GM12873 (cell line): ENCODE measurements at regions not wholly inside any gene's neighbourhood (a gene's known extent, or its start where the extent isn't known, plus 50 kb on each side); places are given as distances from the start of the nearest gene placed in this dataset.

ENCODE experiments used
- TF ChIP-seq, protein P1 (sequence below): IDR thresholded peaks from 2 replicates; pipeline ENCODE4 v1.5.1; 2012; ENCODE audit warnings: low read depth, mild to moderate bottlenecking, moderate library complexity, low read length, control low read depth; ENCODE audit not compliant: insufficient read depth; ENCODE audit errors: missing control alignments

DNA sequence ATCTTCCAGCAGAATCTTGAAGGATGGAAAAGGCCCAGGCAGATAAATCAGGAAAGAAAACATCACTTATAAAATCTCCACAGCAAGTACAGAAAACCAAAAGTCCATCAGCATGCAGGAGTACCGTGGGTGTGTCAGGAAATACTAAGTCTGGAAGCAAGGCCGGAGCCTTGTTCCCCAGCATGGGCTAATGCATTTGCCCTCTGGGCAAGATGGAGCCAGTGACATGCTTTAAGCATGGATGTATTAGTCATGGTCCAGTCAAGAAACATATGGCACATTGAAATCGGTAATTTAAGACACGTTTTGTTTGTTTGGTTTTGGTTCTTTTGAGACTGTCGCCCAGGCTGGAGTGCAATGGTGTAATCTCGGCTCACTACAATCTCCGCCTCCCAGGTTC lies 506.0 kb upstream of the JARID2 start:
- TF ChIP-seq, protein P1, sequence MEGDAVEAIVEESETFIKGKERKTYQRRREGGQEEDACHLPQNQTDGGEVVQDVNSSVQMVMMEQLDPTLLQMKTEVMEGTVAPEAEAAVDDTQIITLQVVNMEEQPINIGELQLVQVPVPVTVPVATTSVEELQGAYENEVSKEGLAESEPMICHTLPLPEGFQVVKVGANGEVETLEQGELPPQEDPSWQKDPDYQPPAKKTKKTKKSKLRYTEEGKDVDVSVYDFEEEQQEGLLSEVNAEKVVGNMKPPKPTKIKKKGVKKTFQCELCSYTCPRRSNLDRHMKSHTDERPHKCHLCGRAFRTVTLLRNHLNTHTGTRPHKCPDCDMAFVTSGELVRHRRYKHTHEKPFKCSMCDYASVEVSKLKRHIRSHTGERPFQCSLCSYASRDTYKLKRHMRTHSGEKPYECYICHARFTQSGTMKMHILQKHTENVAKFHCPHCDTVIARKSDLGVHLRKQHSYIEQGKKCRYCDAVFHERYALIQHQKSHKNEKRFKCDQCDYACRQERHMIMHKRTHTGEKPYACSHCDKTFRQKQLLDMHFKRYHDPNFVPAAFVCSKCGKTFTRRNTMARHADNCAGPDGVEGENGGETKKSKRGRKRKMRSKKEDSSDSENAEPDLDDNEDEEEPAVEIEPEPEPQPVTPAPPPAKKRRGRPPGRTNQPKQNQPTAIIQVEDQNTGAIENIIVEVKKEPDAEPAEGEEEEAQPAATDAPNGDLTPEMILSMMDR = no peak

DNA sequence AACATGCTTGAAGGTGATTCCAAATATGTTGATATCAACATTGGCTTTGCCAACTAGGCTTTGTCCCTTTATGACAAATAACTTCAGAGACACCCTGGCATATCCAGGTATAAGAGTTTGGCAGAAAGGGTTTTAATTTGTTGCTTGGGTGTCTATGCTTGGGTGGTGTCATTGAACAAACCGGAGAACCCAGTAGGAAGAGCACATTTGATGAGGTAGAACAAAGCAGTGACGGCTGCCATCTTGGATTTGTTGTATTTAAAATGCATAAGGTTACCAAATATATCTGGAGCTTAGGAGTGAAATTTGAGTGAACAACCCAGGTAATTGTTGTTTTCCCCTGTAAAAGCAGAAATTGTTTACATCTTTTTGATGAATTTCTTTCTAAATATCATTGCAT lies 503.7 kb upstream of the JARID2 start:
- TF ChIP-seq, protein P1 = no peak

DNA sequence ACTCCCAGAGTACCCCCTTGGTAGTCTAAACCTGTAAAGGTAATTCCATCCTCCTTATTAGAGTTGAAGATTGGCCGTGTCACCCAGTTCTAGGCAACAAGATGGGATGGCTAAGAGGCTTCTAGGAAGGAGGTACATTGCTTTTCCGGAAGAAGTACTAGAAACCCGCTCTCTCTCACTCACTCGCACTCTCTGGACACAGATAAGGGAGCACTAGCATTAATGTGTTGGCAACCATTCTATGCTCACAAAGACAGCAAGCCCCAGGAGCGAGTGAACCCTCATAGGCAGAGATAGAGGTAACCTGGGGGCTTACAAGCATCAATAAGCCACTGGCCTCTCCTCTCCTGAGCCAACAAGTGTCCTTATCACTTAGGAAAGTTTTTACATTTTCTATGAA lies 503.2 kb upstream of the JARID2 start:
- TF ChIP-seq, protein P1 = no peak

DNA sequence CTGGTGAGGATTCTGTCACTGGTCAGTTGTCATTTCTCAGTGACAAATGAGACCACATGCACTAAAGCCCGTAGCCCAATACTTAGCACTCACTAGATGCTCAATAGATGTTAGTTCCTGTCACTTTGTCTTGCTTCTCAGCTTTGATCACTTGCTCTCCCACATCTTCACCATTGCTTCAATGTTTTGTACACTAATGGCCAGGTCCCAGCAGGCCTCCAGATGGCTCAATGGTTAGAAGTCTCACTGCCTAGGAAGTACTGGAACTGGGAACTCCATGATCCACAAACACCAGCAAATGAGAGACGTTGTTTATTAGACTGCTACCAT lies 502.8 kb upstream of the JARID2 start:
- TF ChIP-seq, protein P1 = no peak

DNA sequence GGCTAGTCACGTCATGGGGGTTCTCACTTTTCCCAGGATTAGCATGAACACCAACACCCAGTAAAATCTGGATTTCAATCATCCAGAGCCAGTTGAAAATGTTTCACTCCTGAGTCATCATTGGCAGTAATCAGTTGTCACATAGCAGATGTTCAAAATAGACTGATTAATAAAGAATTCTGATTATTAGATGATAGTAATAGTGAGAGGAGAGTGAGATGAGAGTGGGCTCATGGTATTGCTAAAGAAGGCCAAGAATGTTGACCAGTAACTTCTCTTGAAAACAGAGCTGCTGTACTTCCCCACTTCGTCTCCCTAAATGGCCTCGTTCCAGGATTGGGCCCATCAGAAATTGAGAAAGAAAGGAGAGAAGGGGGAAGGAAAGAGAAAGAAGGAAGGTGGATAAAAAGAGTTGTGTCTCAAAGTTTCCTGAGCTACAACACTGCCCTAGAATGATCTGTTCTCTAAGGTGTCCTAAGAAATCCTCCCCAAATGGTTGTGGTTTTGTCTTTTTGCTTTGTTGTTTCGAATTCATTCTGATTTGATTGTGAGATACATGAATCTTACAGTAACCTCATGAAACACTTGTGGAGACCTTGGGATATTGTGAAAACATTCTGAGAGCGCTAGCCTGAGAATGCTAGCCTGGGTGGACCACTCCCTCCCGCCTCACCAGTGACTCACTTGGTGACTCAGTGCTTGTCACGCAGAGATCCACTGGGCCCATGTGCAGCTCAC lies 502.2 kb upstream of the JARID2 start:
- TF ChIP-seq, protein P1 = no peak

DNA sequence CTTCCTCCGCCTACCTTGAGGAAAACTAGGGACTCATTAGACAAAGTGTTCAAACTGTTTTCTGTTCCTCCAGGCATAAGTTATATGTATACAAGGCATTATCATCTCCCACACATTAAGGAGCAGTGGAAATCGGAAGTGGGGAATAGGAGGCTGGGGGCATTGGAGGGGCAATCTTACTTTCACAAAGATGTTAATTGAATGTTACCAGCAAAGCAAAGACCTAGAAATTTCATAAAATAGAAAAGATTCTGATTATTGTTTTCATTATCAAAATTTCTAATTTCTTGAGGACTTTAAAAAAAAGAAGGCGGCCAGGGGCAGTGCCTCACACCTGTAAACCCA lies 501.7 kb upstream of the JARID2 start:
- TF ChIP-seq, protein P1 = no peak

DNA sequence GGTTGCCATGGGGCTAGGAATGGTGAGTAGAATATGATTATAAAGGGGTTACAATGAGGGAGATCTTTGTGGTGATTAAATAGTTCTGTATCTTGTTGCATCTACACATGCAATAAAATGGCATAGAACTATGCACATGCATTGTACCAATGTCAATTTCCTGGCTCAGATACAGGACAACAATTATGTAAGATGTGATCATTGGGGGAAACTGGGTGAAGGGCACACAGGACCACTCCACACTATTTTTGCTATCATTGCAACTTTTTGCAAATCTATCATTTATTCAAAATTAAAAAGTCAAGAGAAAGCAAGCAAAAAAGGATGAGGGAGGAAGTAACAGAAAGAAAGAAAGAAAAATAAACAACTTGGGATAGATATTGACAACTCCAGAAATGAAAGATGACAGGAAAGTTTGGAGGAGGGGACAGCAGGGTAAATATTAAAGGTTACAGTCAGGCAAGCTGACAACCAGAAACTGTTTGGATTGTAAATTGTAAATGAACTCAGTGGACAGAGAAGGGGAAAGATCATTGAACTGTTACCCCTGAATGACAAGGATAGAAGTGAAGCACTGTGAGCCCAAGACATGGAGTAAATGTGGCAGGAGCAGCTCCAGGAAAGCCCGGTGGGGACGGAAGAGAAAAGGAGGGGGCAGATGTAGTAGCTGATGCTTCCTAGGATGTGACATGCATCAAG lies 499.6 kb upstream of the JARID2 start:
- TF ChIP-seq, protein P1 = no peak
